ENCODE measurements at regions not wholly inside any gene's neighbourhood (a gene's known extent, or its start where the extent isn't known, plus 50 kb on each side); places are given as distances from the start of the nearest gene placed in this dataset.
A peak's percentile ranks its signal among the peaks of the same experiment; 100 is the strongest.

GRCh38 chr7:81470724-81471379 lies 299.0 kb downstream of the HGF start:
- DNase-seq (no peak), ATAC-seq (no peak)
- Histone ChIP-seq H3K9me3 (no peaks in the 10 kb centered on the region), H3K4me3 (no peak overlapping the region), H3K4me1 (no peaks in the 10 kb centered on the region), H3K36me3 (no peaks in the 10 kb centered on the region), H3K27ac (no peak overlapping the region), H3K27me3 (no peaks in the 10 kb centered on the region)
- intact Hi-C loops (cut with DNase I): no loop called here
- TF ChIP-seq, protein P1, sequence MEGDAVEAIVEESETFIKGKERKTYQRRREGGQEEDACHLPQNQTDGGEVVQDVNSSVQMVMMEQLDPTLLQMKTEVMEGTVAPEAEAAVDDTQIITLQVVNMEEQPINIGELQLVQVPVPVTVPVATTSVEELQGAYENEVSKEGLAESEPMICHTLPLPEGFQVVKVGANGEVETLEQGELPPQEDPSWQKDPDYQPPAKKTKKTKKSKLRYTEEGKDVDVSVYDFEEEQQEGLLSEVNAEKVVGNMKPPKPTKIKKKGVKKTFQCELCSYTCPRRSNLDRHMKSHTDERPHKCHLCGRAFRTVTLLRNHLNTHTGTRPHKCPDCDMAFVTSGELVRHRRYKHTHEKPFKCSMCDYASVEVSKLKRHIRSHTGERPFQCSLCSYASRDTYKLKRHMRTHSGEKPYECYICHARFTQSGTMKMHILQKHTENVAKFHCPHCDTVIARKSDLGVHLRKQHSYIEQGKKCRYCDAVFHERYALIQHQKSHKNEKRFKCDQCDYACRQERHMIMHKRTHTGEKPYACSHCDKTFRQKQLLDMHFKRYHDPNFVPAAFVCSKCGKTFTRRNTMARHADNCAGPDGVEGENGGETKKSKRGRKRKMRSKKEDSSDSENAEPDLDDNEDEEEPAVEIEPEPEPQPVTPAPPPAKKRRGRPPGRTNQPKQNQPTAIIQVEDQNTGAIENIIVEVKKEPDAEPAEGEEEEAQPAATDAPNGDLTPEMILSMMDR (IDR thresholded peaks at IDR 0.05): no peak

DNA sequence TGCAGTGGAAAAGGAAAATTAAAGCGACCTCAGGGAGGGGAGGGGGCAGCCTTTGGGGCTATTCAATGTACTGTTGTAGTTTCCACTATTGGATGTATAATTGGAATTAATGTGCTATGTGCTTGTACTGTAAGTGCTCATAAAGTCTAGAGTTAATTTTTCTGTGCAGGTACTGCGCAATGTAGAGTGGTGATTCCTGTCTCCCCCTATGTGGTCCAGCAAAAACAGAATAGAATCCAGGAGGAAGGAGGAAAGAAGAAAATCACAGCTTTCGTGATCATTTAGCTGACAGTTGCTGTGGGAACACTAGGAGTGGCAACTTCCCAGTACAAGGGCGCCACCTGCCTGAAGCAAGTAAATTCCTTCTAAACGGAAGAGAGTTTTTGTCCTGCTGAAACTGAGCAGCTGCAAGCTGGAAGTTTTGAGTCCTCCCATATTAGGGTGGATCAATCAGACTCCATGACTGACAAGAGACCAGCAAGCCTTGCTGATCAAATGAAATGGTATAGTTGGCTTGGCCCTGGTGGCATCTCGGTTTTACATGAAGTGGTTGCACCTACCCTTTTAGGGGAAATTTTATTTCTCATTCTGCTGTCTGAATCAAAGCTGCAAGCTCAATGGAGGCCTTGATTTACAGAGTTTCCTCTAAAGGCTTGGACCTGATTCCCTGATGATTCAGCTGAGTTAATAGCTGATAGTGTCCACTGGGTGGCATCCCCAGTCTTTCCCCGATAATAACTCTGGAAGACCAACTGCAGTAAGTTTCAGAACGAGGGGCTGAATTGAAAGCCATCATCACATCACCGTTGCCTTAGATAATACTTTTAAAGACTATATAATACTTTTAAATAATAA lies 299.8 kb downstream of the HGF start:
- H3K9me3 ChIP-seq: no peaks in the 10 kb centered on the region
- no peak overlapping the region for H3K27ac ChIP-seq
- no peaks in the 10 kb centered on the region for H3K36me3 ChIP-seq
- no peaks in the 10 kb centered on the region for H3K4me1 ChIP-seq
- TF ChIP-seq, protein P1 (IDR thresholded peaks at IDR 0.05): peak; percentile 50 to 55
- ATAC-seq: peak; percentile 92
- no peak overlapping the region for H3K4me3 ChIP-seq
- DNase-seq: peak in 3 of 4 donors; percentile 65 to 75 (median 70)
- intact Hi-C loops (cut with DNase I): loop anchor here in 1 of 2 donors (10.0 kb wide), 1 partner anchor 765 kb away; no protein-coding TSS in a partner anchor
- H3K27me3 ChIP-seq: no peaks in the 10 kb centered on the region

DNA sequence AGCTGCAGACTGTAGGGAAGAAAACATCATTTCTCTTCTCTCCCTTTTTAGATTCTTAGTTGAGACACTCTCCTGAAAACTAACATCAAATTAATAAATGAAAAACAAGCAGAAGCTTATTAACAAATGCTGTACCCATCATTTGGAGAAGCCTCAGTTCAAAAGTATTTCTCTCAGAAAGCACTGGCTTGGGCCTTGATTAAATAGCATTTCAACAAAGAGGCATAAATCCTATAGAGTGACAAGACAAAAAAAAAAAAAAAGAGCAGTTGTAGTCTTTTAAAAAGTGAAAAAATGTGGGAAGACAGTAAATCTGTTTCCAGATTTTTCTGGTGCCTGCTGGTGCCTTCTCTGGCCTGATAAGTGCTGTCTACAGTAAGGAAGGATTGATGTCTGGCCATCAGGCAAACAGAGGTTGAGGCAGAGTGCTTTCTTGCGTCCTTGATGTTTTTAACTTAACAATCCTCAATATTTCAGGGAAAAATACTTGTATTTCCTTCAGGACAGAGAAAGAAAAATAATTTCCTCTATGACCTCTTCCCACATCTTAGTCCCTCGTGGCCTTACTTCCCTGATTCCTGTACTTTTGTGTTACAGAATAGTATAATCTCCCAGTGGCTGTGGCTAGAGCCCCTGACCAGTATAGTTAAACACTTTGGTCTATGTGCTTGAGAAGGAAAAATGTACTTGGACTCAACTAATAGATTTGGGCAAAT lies 300.5 kb downstream of the HGF start:
- no peak for ATAC-seq
- TF ChIP-seq, protein P1 (IDR thresholded peaks at IDR 0.05): no peak
- intact Hi-C loops (cut with DNase I): loop anchor here in 1 of 2 donors (10.0 kb wide), 1 partner anchor 765 kb away; no protein-coding TSS in a partner anchor

DNA sequence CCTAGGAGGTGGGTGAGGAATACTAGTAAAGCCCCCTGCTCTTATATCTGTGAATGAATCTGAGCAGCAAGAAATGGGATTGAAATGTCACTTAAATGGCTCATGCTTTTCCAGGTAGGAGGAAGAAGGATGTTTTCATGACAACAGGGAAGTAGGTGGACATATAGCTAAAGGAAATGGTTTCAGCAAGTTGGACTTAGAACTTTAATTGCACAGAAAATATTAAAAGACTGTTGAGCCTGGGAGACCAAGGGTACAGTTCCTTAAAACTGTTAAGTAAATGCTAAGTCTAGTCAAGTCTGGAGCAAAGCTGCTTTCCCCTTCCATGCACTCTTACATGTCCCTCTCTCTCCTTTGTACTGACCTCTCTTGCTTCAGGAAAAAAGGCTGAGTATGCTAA lies 301.3 kb downstream of the HGF start:
- Histone ChIP-seq H3K27ac (no peak overlapping the region), H3K4me1 (no peaks in the 10 kb centered on the region), H3K4me3 (no peak overlapping the region), H3K36me3 (no peaks in the 10 kb centered on the region), H3K27me3 (no peaks in the 10 kb centered on the region), H3K9me3 (no peaks in the 10 kb centered on the region)
- no peak for ATAC-seq
- intact Hi-C loops (cut with DNase I): loop anchor here in 1 of 2 donors (10.0 kb wide), 1 partner anchor 764 kb away; no protein-coding TSS in a partner anchor
- no peak for DNase-seq
- TF ChIP-seq, protein P1 (IDR thresholded peaks at IDR 0.05): no peak

More for the DNA sequence above, 300.5 kb downstream of the HGF start:
- no peak overlapping the region for H3K4me3 ChIP-seq
- no peaks in the 10 kb centered on the region for H3K4me1 ChIP-seq
- H3K36me3 ChIP-seq: no peaks in the 10 kb centered on the region
- H3K27ac ChIP-seq: no peak overlapping the region
- H3K27me3 ChIP-seq: no peaks in the 10 kb centered on the region
- DNase-seq: no peak
- no peaks in the 10 kb centered on the region for H3K9me3 ChIP-seq

All from left lung (tissue), 4 donors.